ENCODE measurements at regions not wholly inside any gene's neighbourhood (a gene's known extent, or its start where the extent isn't known, plus 50 kb on each side); places are given as distances from the start of the nearest gene placed in this dataset.

DNA sequence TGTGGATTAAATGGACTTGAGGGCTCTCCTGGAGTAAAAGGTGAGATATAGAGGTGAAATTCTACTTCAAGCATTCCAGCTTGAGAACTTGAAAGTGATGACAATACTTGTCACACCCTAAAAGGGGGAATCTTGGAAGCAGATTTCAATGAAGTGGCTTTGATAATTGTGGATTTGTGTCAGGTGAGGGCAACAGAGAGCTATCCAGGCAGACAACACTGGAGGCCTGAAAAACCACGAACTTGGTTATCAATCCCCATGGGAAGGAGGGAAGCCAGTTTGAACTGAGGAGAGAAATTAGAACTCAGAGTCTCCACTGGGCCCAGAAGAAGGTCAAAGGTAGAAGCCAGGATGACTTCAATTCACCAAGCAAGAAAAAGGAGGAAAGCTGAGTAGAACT is 263.9 kb downstream of the FIGN start:
- H3K36me3 ChIP-seq, result no peaks in the 10 kb centered on the region
- peak; percentile 3 to 32 for DNase-seq

GRCh38 chr2:163469561-163469962 is 266.2 kb downstream of the FIGN start:
- Histone ChIP-seq H3K9me3 (replicated peaks) (no peaks in the 10 kb centered on the region), H3K4me1 (peaks cover 4% of the 10 kb centered on the region; the same call in 1 of the 2 replicates), H3K27me3 (peaks cover 5% of the 10 kb centered on the region; the same call in 1 of the 2 replicates), H3K36me3 (no peaks in the 10 kb centered on the region), H3K27ac (no peak overlapping the region), H3K4me3 (no peak overlapping the region)
- no peak for DNase-seq

More for the DNA sequence above, 263.9 kb downstream of the FIGN start:
- no peak overlapping the region for H3K27ac ChIP-seq
- H3K9me3 ChIP-seq (replicated peaks), result no peaks in the 10 kb centered on the region
- peaks cover 3% of the 10 kb centered on the region; the same call in 1 of the 2 replicates for H3K4me1 ChIP-seq
- H3K4me3 ChIP-seq, result no peak overlapping the region
- peaks cover 5% of the 10 kb centered on the region; the same call in 1 of the 2 replicates for H3K27me3 ChIP-seq

DNA sequence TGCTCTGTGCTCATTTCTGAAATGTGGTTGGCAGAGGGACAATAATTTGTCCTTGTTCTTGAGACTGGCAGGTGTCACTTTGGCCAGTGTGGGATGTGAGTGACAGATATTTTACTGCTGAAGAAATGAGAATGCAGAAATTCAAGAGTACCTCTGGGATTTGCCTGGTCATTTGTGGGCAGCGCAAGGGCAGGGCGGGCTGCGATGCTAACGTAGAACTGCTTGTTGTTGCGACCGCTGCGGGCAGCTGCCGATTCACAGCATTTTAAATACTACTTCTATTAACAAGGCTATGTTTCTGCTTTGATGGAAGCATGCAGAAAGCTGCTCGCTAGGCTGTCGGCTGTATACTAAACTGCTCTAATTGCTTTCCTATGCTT is 268.6 kb downstream of the FIGN start:
- Histone ChIP-seq H3K9me3 (replicated peaks) (no peaks in the 10 kb centered on the region), H3K36me3 (no peaks in the 10 kb centered on the region), H3K27me3 (peaks cover 5% of the 10 kb centered on the region; the same call in 1 of the 2 replicates), H3K4me3 (no peak overlapping the region), H3K27ac (no peak overlapping the region), H3K4me1 (peaks cover 4% of the 10 kb centered on the region; the same call in 1 of the 2 replicates)
- DNase-seq, result peak; percentile 13 to 19

GRCh38 chr2:163466331-163467250 is 269.2 kb downstream of the FIGN start:
- DNase-seq, result no peak
- Histone ChIP-seq H3K27me3 (peaks cover 5% of the 10 kb centered on the region; the same call in 1 of the 2 replicates), H3K36me3 (no peaks in the 10 kb centered on the region)

DNA sequence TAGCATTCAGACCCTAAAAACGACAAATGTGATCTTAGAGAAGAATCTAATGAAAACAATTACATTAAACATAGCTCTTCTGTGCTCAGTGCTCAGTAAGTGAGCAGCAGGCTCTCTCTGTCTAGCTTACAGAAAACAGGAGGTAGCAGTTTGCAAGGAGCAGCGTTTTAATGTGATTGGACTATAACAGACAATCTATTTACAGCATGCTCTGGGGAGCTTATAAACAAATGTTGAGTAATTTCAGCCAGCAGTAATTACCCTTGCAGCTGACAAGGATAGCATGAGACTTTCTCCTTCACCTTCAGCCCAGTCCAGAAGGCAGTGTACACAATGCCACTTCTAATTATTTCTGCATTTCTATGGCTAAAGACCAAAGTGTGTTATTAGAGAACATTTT is 270.4 kb downstream of the FIGN start:
- peaks cover 4% of the 10 kb centered on the region; the same call in 1 of the 2 replicates for H3K4me1 ChIP-seq
- no peak overlapping the region for H3K27ac ChIP-seq
- no peaks in the 10 kb centered on the region for H3K9me3 ChIP-seq (replicated peaks)
- H3K4me3 ChIP-seq, result no peak overlapping the region
- DNase-seq, result no peak
- H3K36me3 ChIP-seq, result no peaks in the 10 kb centered on the region
- H3K27me3 ChIP-seq, result peaks cover 5% of the 10 kb centered on the region; the same call in 1 of the 2 replicates

More at GRCh38 chr2:163466331-163467250, 269.2 kb downstream of the FIGN start:
- Histone ChIP-seq H3K9me3 (replicated peaks) (no peaks in the 10 kb centered on the region), H3K4me1 (peaks cover 4% of the 10 kb centered on the region; the same call in 1 of the 2 replicates), H3K4me3 (no peak overlapping the region), H3K27ac (no peak overlapping the region)

- H3K4me1 ChIP-seq, result peaks cover 4% of the 10 kb centered on the region; the same call in 1 of the 2 replicates
- peaks cover 3% of the 10 kb centered on the region; the same call in 1 of the 2 replicates for H3K27me3 ChIP-seq
- H3K27ac ChIP-seq, result no peak overlapping the region
- no peak overlapping the region for H3K4me3 ChIP-seq
- no peaks in the 10 kb centered on the region for H3K36me3 ChIP-seq
- no peaks in the 10 kb centered on the region for H3K9me3 ChIP-seq (replicated peaks)
- no peak for DNase-seq
Measured at GRCh38 chr2:163463411-163463810, 272.4 kb downstream of the FIGN start.

- no peaks in the 10 kb centered on the region for H3K36me3 ChIP-seq
- no peak overlapping the region for H3K4me3 ChIP-seq
- no peak for DNase-seq
- H3K9me3 ChIP-seq (replicated peaks), result no peaks in the 10 kb centered on the region
- no peaks in the 10 kb centered on the region for H3K27me3 ChIP-seq
- no peak overlapping the region for H3K27ac ChIP-seq
- peaks cover 4% of the 10 kb centered on the region; the same call in 1 of the 2 replicates for H3K4me1 ChIP-seq
Measured at GRCh38 chr2:163462993-163463392, 272.8 kb downstream of the FIGN start.

- Histone ChIP-seq H3K4me1 (no peaks in the 10 kb centered on the region), H3K4me3 (no peak overlapping the region), H3K36me3 (no peaks in the 10 kb centered on the region), H3K9me3 (replicated peaks) (no peaks in the 10 kb centered on the region), H3K27ac (no peak overlapping the region), H3K27me3 (no peaks in the 10 kb centered on the region)
- no peak for DNase-seq
Measured at GRCh38 chr2:163459986-163460385, 275.8 kb downstream of the FIGN start.

GRCh38 chr2:163456953-163457743 is 278.7 kb downstream of the FIGN start:
- H3K27ac ChIP-seq, result no peak overlapping the region
- no peaks in the 10 kb centered on the region for H3K4me1 ChIP-seq
- no peaks in the 10 kb centered on the region for H3K27me3 ChIP-seq
- no peak for DNase-seq
- H3K4me3 ChIP-seq, result no peak overlapping the region
- no peaks in the 10 kb centered on the region for H3K9me3 ChIP-seq (replicated peaks)
- no peaks in the 10 kb centered on the region for H3K36me3 ChIP-seq

DNA sequence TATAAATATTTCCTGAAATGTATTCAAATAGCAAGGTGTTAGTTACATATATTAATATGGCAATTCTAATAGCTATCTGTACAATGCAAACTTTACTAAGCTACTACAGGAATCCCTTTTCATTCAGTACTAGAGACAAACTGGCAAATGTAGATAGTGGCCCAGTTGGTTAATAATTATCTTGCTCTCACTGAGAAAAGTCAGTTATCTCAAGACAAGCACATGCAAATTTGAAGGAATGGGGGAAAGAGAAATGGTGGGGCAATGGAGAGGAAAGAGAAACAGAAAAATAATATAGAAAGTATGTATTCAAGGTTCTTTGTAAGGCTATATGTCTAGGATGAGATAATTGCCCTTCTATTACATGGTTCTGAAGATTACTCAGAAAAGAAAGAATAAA is 280.0 kb downstream of the FIGN start:
- DNase-seq, result no peak
- no peaks in the 10 kb centered on the region for H3K4me1 ChIP-seq
- H3K27ac ChIP-seq, result no peak overlapping the region
- no peaks in the 10 kb centered on the region for H3K36me3 ChIP-seq
- H3K4me3 ChIP-seq, result no peak overlapping the region
- no peaks in the 10 kb centered on the region for H3K9me3 ChIP-seq (replicated peaks)
- H3K27me3 ChIP-seq, result no peaks in the 10 kb centered on the region

DNA sequence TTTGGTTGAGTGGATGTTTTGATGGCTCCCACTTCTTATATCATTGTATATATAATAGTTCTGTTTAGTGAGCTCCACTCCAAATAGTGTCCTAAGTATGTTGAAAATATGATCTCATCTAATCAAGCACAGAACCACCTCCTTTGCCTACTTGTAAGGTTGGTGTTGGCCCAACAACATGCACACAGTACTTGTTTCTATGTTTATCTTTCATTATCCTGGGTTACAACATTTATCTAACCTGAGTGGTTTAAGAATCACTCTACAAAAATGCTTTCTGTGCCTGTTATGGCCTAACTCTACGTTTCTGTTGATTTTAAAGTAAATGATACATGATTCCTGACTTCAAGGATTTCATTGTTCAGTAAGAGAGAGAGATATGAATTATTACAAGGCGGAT is 281.9 kb downstream of the FIGN start:
- H3K9me3 ChIP-seq (replicated peaks), result no peaks in the 10 kb centered on the region
- H3K27me3 ChIP-seq, result no peaks in the 10 kb centered on the region
- H3K27ac ChIP-seq, result no peak overlapping the region
- no peaks in the 10 kb centered on the region for H3K4me1 ChIP-seq
- H3K4me3 ChIP-seq, result no peak overlapping the region
- no peak for DNase-seq
- no peaks in the 10 kb centered on the region for H3K36me3 ChIP-seq

DNA sequence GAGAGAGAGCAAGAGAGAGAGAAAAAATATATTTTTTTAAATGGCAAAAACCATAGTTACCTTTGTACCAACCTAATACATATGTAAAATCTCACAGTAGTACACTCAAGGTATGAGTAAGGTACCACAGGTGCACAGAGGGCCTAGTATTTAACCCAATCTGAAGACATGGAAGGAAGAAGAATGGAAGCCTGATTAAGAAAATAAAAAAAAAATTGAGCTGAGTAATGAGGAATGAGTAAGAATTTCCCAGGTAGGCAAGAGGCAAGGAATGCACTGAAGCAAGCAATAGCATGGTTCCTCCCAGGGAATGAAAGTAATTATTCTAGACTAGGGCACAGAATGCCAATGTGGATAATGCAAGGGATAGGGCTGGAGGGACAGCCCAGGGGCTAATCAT is 294.2 kb downstream of the FIGN start:
- Histone ChIP-seq H3K9me3 (replicated peaks) (no peaks in the 10 kb centered on the region), H3K27me3 (no peaks in the 10 kb centered on the region), H3K4me3 (no peak overlapping the region), H3K27ac (no peak overlapping the region), H3K4me1 (no peaks in the 10 kb centered on the region), H3K36me3 (no peaks in the 10 kb centered on the region)
- no peak for DNase-seq

GRCh38 chr2:163436963-163437362 is 298.8 kb downstream of the FIGN start:
- Histone ChIP-seq H3K27me3 (no peaks in the 10 kb centered on the region), H3K4me3 (no peak overlapping the region), H3K9me3 (replicated peaks) (no peaks in the 10 kb centered on the region), H3K27ac (no peak overlapping the region), H3K4me1 (no peaks in the 10 kb centered on the region), H3K36me3 (no peaks in the 10 kb centered on the region)
- DNase-seq, result no peak

- Histone ChIP-seq H3K4me1 (no peaks in the 10 kb centered on the region), H3K27ac (no peak overlapping the region), H3K4me3 (no peak overlapping the region), H3K36me3 (no peaks in the 10 kb centered on the region), H3K27me3 (no peaks in the 10 kb centered on the region), H3K9me3 (replicated peaks) (no peaks in the 10 kb centered on the region)
- no peak for DNase-seq
Measured at GRCh38 chr2:163428187-163428586, 307.6 kb downstream of the FIGN start.

GRCh38 chr2:163420604-163421003 is 315.2 kb downstream of the FIGN start:
- no peak overlapping the region for H3K4me3 ChIP-seq
- no peak for DNase-seq

More at GRCh38 chr2:163420604-163421003, 315.2 kb downstream of the FIGN start:
- H3K27ac ChIP-seq, result no peak overlapping the region
- no peaks in the 10 kb centered on the region for H3K27me3 ChIP-seq
- no peaks in the 10 kb centered on the region for H3K4me1 ChIP-seq
- no peaks in the 10 kb centered on the region for H3K9me3 ChIP-seq (replicated peaks)
- no peaks in the 10 kb centered on the region for H3K36me3 ChIP-seq

Measured in SJCRH30 (cell line).